Osteocyte (in vitro differentiated cells): ENCODE measurements at regions not wholly inside any gene's neighbourhood (a gene's known extent, or its start where the extent isn't known, plus 50 kb on each side); places are given as distances from the start of the nearest gene placed in this dataset.

ENCODE experiments used
- DNase-seq: peaks from one replicate; pipeline ENCODE4 v3.0.0; 2021; ENCODE audit warnings: mixed read lengths; ENCODE audit not compliant: unreplicated experiment; ENCODE audit errors: extremely low spot score
- H3K27ac Mint-ChIP-seq: one replicate; pipeline ENCODE4 v1.8.0; 2021; ENCODE audit warnings: mild to moderate bottlenecking, mixed read lengths; ENCODE audit not compliant: unreplicated experiment
- H3K27me3 Mint-ChIP-seq: one replicate; pipeline ENCODE4 v1.8.0; 2021; ENCODE audit warnings: mixed read lengths; ENCODE audit not compliant: unreplicated experiment
- H3K36me3 Mint-ChIP-seq: one replicate; pipeline ENCODE4 v1.8.0; 2021; ENCODE audit warnings: mixed read lengths; ENCODE audit not compliant: unreplicated experiment
- H3K4me1 Mint-ChIP-seq: one replicate; pipeline ENCODE4 v1.8.0; 2021; ENCODE audit warnings: mixed read lengths; ENCODE audit not compliant: unreplicated experiment
- H3K4me3 Mint-ChIP-seq: one replicate; pipeline ENCODE4 v1.8.0; 2021; ENCODE audit warnings: mild to moderate bottlenecking, moderate library complexity, mixed read lengths; ENCODE audit not compliant: unreplicated experiment
- H3K9me3 Mint-ChIP-seq: one replicate; pipeline ENCODE4 v1.8.0; 2021; ENCODE audit warnings: mixed read lengths; ENCODE audit not compliant: unreplicated experiment
- CTCF ChIP-seq: fragments of 200-600 bp; sonication (generic); IDR thresholded peaks from 2 replicates; pipeline ENCODE4 v1.5.0; 2021; ENCODE audit warnings: antibody characterized with exemption, mild to moderate bottlenecking, moderate library complexity

GRCh38 chr9:79143211-79143610 lies 428.6 kb upstream of the TLE4 start:
- no peak for DNase-seq
- Mint-ChIP-seq H3K4me3 (no peak overlapping the region), H3K27me3 (no peaks in the 10 kb centered on the region), H3K27ac (no peak overlapping the region), H3K4me1 (no peaks in the 10 kb centered on the region), H3K36me3 (no peaks in the 10 kb centered on the region), H3K9me3 (no peaks in the 10 kb centered on the region)
- no peak for TF ChIP-seq CTCF

GRCh38 chr9:79145442-79145841 lies 426.3 kb upstream of the TLE4 start:
- no peak overlapping the region for H3K4me3 Mint-ChIP-seq
- no peak for TF ChIP-seq CTCF
- no peaks in the 10 kb centered on the region for H3K36me3 Mint-ChIP-seq
- no peaks in the 10 kb centered on the region for H3K9me3 Mint-ChIP-seq
- no peaks in the 10 kb centered on the region for H3K27me3 Mint-ChIP-seq
- no peak for DNase-seq
- no peak overlapping the region for H3K27ac Mint-ChIP-seq
- H3K4me1 Mint-ChIP-seq = no peaks in the 10 kb centered on the region

GRCh38 chr9:79149585-79149984 lies 422.2 kb upstream of the TLE4 start:
- Mint-ChIP-seq H3K9me3 (peaks cover 3% of the 10 kb centered on the region), H3K27ac (no peak overlapping the region), H3K4me3 (no peak overlapping the region), H3K27me3 (no peaks in the 10 kb centered on the region), H3K4me1 (no peaks in the 10 kb centered on the region), H3K36me3 (no peaks in the 10 kb centered on the region)
- no peak for DNase-seq
- TF ChIP-seq CTCF = no peak

GRCh38 chr9:79151791-79152190 lies 420.0 kb upstream of the TLE4 start:
- DNase-seq = no peak
- H3K9me3 Mint-ChIP-seq = peaks cover 6% of the 10 kb centered on the region
- no peak for TF ChIP-seq CTCF
- H3K27me3 Mint-ChIP-seq = no peaks in the 10 kb centered on the region
- H3K4me3 Mint-ChIP-seq = no peak overlapping the region
- H3K27ac Mint-ChIP-seq = no peak overlapping the region
- no peaks in the 10 kb centered on the region for H3K4me1 Mint-ChIP-seq
- H3K36me3 Mint-ChIP-seq = no peaks in the 10 kb centered on the region

GRCh38 chr9:79152306-79152705 lies 419.5 kb upstream of the TLE4 start:
- no peak overlapping the region for H3K4me3 Mint-ChIP-seq
- no peak for DNase-seq
- H3K9me3 Mint-ChIP-seq = peaks cover 6% of the 10 kb centered on the region
- no peak overlapping the region for H3K27ac Mint-ChIP-seq
- H3K36me3 Mint-ChIP-seq = no peaks in the 10 kb centered on the region
- no peak for TF ChIP-seq CTCF
- no peaks in the 10 kb centered on the region for H3K27me3 Mint-ChIP-seq
- no peaks in the 10 kb centered on the region for H3K4me1 Mint-ChIP-seq
